CD4-positive, alpha-beta T cell treated with Interleukin-15 for 1 hour (primary cell): ENCODE measurements at regions not wholly inside any gene's neighbourhood (a gene's known extent, or its start where the extent isn't known, plus 50 kb on each side); places are given as distances from the start of the nearest gene placed in this dataset.
"Not testable (repeated sequence)": the region's sequence is repeated elsewhere in the genome, so short reads cannot be mapped to it uniquely, and the experiment has no call there.

Experiments
- DNase-seq: peaks from one replicate; pipeline ENCODE4 v3.0.0-alpha.2; 2020

DNA sequence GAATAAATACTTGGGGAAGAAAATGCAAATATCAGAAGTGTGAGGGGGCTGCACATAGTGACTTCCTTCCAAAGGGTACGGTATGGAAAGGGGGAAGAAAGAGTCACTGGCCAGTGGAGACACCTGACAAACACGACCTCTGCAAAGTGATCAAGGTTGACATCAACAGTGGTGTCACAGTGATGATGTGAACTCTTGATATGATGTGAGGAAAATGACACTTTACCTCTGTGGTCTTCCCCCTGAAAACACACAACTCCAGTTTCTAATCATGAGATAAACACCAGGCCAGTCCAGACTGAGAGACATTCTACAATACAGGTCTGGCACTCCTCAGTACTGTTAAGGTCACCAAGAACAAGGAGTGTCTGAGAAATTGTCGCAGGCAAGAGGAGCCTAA, 169.7 kb downstream of the BUB3 start:
- no peak for DNase-seq

DNA sequence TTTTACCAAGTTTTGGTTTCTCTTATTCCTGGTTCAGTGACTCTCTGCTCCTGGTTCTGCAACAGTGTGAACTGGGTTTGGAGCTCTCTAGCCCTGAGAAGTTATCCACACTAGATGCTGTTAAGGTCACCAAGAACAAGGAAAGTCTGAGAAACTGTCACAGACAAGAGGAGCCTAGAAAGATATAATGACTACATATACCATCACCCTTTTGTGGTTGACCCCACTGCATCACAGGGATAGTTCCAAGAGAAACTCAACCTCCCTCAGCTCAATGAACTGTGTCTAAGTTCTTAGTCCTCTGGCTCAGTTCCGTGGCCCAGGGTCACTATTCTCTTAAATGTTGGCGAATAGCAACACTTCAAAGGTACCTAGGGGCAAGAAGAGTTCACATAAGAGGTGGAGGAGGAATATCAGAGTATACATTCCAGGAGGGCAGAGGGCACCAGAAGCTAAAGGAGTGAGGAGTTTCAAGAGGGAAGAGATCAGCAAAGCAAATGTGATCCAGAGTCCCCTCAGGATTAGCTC, 171.5 kb downstream of the BUB3 start:
- DNase-seq = no peak

DNA sequence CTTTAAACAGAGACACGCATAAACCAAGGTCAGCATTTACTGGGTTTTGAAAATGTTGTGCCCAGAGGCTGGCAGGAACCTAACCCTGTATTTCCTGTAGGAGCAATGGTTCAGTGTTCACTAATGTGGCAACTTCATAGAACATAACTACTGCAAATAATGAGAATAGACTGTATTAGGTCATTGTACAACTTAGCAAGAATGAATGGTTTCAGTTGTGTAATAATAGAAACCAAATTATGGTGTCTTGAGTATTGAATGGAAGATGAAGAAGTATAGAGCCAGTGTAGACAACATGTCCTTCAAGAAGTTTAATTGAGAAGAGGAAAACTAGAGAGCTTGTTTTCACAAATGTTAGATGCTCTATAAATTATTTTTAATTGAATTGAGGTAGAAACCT, 172.5 kb downstream of the BUB3 start:
- DNase-seq = no peak

DNA sequence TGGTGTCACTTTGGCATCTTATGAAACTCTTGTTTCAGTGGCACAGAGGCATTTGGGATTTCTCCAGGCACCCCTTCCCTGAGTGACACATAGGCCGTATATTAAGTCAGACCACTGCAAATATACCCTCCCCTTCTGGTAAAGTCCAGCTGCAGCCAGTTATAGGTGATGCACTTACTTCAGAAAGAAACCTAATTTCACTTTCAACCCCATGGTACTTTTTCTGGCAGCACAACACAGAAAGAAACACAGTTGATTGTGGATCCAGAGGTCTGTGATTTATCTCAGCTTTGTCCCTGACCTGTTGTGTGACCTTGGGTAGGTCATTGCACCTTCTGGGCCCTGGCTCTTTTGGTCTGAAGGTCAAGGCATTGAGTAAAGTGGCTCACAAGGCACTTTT, 173.2 kb downstream of the BUB3 start:
- no peak for DNase-seq

DNA sequence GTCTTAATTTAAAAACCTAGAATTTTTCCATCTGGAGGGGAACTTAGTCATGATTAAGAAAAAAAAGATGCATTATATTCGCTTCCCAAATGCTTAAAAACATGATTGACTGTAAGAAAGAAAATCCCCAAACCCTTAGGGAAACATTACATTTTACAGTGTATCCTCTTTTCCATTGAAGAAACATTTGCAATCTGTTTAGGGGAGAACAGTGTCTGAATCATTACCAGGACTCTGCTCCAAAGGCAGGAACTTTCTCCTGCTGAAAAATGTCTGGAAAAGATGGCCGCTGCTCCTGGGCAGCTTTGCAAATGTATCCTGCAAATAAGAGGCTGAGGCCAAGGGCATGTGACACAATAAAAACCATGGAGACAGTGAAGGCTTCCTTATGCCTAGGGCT, 173.7 kb downstream of the BUB3 start:
- DNase-seq = no peak

DNA sequence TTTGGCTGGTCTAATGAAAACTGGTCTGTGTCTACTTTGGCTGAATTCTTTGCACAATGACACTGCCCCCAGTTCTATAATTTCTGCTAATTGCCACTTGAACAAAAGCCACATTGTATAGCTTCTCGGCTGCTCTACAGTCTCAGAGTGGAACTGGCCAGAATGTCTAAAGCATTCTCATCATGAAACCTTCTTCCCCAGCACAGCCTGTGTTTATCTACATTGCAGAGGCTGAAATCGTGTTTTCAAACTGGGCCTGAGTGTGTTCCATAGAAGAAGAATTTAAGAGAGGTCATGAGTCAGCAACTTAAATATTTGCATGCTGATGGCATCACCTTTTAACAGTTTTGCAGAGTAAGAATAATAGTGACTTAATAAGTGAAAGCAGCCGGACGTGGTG, 177.2 kb downstream of the BUB3 start:
- DNase-seq = no peak

DNA sequence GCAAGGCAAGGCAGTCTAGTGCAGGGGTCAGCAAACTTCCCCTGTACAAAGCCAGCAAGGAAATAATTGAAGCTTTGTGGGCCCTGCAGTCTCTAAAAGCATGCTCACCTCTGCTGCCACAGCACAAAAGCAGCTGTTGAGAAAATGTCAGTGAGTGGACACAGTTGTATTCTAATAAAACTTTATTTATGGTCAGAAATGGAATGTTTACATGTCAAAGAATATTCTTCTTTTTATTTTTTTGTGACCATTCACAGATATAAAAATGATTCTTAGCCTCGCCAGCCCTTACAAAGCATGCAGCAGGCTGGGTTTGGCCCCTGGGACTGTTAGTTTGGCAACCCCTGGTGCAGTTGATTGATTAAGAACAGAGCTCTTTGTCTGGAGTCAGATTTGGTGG, 192.4 kb downstream of the BUB3 start:
- DNase-seq = no peak

DNA sequence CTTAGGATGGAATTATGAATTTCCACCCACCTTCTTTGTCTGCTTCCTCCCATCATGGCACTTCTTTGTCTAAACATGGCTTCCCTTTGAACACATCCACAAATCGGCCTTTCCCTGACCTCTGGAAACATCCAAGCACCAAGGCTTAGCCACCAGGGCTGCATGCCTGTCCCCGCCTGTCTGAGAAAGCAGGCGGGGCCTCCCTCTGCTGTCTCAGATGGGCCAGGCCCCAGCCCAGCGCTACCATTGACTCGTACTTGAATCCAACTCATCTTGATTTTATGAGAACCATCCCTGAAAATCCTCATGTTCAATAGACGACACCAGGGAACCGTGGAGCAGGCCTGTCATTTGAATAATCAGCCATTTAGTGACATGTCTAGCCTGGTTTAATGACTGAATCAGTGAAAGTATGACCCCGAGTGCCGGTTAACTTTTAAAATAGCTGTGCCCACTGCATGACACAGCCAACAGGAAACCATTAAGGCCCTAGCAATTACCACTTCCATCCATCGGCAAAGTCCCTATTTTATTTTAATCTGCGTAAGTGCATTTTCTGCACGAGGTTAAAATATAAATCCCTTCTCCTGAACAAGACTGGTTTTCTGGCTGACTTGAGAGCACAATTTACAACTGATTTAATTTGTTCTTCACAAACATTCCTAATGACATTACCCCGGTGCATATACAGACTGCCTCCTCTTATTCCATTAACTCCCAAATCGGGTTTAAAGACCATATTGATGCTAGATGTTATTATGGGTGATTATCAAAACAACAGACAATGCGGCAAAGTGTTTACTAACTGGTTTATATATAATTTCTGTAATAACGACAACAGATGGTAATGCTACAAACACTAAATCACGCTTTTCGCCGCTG, 194.7 kb downstream of the BUB3 start:
- no peak for DNase-seq

DNA sequence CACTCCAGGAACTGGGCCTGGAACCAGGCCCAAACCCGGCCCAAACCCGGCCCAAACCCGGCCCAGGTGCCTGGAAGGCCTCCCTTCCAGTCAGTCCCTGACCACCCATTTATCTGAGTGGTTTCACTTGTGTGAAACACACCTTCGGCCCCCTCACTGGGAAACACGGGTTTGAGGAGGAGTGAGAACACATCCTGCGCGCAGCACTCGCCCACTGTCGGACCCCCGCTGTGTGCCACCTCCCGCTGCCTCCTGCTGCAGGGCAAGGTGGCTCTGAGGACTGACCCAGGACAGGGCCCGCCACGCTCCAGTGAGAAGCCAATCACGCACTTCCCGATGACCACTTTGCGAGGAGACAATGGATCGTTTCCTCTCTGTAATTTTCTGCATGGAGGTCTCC, 197.5 kb downstream of the BUB3 start:
- DNase-seq = no peak

DNA sequence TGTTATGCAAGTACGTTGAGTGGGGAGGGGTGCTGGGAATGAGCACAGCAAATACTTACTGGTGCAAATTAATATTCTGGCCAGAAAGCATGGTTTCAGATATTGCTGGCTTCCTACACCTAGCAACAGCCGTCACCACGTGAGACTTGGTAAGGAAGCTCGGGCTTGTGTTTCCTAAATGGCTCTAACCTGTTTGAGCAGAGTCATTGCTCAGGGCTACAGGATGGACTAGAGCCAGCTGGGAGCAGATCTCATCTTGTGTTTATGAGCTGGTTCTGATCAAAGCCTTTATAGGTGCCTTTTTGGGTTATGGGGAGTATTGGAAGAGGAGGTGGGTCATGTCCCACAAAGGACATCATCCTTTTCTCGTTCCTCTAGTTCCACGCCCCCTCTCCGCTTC, 200.3 kb downstream of the BUB3 start:
- no peak for DNase-seq

DNA sequence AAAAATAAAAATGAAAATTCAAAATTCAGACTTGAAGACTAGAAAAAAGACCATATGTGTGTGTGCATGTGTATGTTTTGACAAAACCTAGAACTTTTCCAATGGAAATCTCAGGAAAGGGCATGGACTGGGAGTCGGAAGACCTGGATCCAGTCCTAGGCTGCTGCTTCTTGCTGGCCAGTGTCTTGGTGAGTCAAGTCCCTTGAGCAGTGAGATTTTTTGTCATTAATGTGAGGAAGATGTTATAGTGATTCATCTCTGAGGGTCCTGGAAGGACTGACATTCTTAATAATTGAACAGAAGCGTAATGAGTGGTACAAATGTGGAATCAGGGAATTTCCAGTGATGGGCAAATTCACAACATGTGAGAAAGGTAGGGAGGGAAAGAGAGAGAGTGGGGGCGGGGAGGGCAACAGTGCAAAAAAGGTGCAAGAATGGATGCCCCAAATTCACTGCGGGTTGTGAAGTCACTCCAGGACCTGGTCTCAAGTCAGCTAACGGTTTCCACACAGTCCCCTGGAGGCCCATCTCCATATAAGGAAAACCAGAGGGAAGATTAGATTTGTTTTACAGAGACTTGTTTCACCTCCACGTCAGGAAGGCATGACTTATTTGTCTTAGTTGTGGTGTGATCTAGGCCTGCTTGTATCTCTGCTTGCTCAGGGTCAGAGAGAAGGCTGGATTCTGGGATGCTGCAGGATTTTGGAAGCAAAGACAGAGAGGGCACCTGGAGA, 201.7 kb downstream of the BUB3 start:
- no peak for DNase-seq

DNA sequence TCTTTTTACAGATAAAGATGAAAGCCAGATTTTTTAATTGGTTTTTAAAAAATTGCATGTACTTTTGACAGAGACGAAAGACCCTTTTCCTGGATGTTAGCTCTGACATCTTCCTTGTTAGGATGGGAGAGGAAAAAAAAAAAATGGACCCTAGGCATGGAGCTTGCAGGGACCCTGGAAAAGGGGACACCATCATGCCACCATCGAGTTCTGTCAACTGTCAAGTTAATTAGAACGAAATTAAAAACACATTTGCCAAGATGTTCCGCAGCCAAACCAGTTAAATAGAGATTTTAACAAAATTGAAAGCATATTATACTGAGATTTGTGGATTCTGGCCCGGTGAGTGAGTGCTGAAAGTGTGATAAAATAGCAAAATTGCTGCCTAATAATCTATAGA, 202.6 kb downstream of the BUB3 start:
- DNase-seq = no peak

DNA sequence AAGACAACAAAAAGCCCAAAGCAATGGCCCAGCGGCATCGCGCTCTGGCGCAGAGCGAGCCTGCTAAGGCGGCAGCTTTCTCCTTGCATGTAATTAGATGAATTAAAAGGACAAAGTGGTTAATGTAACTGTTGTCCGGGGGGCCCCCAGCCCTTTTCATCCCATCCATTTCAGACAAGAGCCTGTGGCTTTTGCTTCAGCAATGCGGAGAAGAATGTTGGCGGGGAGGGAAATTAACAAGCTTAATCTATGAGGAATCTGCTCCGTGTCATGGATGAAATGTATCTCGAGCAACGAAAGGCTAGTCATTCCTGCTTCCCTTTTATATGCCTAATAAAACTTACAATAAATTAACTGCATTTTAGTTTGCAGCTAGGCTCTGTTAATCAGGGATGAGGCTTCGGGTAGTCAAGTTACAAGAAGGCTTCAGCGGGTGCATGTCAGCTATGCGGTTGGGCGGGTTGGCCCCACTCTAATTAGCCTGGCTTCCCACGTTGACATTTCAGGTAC, 203.3 kb downstream of the BUB3 start:
- DNase-seq = no peak

DNA sequence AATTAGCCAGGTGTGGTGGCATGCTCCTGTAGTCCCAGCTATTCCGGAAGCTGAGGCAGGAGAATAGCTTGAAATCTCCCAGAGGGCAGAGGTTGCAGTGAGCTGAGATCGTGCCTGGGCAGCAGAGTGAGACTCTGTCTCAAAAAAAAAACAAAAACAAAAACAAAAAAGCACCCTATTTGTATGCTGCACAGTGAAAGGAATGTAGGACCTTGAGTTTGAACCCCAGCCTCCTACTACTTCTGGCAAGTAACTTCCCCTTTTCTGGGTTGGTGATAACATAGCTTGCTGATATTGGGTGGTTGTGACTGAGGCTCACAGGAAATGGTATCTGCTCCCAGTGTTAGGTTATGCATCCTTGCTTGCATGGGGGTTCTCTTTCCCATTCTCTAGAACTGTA, 205.3 kb downstream of the BUB3 start:
- DNase-seq = no peak

DNA sequence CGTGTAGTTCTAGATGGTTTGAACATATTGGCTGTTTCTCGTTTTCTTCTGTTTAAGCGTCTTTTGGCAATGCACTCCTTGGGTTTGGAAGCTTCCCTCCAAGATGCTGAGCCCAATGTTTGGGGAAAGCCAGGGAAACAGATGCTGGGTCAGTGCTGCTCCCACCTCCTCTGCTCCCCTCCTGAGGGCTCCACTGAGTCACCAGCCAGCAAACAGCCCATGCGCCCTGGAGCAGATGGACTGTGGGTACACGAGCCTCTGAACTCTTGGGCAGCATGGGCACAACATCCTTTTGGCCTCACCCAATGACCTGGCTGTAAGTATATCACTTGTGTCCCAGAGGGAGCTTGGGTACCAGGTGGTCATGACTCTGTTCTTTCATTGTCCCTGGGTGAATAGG, 207.6 kb downstream of the BUB3 start:
- no peak for DNase-seq

DNA sequence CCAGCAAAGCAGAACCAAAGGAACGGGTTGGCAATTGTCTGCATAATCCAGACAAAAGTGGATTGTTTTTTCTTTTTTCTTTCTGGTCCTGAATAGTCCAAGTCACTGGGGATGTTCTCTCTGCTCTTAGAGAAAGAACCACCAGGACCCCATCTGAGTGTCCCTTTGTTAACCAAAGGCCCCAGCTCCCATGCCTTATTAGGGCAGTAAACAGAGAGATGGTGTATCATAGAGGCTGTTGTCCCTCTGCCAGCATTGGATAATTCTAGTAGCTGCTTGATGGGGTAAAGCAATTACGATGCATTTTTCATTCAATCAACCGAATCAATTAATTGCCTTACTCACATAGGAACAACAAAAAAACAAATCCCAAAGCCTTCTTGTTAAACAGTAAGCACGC, 213.0 kb downstream of the BUB3 start:
- DNase-seq = no peak

DNA sequence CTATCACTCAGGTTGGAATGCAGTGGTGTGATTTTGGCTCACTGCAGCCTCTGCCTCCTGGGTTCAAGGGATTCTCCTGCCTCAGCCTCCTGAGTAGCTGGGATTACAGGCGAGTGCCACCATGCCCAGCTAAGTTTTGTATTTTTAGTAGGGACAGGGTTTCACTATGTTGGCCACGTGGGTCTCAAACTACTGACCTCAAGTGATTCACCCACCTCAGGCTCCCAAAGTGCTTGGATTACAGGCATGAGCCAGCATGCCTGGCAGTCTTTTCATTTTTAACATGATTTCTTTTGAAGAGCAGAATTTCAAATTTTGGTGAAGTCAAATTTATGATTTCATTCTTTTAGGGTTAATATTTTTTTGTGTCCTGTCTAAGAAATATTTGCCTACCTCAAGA, 217.4 kb downstream of the BUB3 start:
- DNase-seq = not testable (repeated sequence)

DNA sequence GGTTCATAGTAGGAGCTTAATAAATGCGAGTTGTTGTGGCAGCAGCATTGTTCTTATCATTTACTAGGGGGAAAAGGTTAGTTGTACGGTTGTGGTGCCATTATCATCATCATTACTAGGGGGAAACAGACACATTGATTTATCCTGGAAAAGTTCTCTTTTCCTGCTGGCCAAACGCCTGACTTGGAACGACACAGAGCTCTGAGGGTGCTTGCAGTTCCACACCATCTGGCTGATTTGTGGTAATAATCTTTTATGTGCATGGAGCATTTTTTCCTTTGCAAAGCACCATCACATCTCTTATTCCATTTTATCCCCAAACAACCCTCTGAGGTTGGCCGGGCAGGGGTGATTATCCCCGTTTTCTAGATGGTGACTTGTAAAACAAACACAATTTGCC, 219.4 kb downstream of the BUB3 start:
- DNase-seq = no peak

DNA sequence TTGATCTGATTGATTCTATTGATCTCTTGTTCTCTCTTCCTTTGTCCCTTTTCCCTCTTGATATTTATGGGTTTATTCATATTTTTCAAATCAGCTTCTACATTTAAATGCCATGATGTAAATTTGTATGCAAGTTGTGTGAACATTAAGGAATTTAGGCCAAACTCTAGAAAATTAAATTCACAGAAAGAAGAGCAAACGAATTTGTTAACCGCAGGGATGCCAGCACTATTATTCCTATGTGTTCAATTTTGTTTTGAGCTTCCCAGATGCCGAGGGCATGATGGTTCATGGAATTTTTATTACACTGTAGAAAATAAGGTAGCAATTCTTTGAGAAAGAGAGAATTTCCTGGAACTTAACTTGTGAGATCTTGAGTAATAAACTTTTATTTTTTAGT, 220.9 kb downstream of the BUB3 start:
- DNase-seq = no peak

DNA sequence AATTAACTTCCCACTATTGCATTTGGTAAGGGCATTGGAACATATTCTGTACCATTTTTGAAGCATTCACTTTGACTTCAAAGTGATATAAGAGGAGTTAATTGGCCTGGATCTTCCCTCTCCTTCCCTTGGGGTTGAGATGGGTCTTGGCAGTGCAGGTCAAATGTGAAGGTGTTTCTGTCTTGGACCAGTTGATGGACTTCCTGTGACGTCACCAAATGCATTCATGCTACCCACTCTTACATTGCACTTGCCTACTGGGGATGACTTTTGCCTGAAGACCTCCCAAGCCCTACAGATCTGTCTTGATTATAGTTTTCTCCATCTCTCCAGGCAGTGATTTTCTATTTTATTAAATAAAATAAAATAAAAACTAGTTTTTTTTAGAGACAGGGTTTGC, 221.5 kb downstream of the BUB3 start:
- no peak for DNase-seq

DNA sequence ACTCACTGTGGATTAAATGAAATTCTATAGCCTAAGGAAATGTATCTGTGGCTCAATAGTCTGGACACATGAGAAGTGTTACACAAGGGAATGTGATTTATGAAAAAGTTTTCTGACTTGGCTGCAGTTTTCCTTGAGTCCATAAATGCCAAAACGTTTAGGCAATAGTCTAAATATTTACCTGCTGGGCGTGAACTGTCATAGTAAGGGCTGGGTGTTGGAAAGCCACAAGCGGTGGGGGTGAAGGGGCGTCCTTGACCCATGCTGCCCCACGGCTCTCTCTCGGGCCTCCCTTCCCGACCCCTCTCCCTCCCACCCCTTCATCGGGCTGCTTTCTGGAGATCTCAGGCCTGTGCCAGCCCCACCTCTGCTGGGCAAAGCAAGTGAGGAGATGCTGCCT, 223.7 kb downstream of the BUB3 start:
- no peak for DNase-seq

DNA sequence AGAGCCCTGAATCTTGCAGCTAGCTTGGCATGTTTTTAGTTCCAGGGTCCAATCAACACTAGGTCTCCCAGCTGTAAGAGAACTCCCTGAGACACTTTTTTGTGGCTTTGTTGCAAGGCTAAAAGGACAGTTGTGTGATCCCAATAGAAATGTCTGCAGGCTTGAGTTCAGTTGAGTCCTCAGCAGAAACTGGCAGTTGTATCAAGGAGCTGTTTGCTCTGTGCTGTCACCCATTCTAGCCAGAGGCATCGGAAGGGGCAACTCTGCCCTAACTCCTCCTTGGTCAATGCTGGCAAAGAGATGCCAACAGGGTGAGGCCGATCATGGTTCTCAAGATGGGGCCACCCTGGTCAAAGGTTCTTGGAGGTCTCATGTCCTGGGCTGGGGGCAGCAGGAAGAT, 224.1 kb downstream of the BUB3 start:
- DNase-seq = no peak

DNA sequence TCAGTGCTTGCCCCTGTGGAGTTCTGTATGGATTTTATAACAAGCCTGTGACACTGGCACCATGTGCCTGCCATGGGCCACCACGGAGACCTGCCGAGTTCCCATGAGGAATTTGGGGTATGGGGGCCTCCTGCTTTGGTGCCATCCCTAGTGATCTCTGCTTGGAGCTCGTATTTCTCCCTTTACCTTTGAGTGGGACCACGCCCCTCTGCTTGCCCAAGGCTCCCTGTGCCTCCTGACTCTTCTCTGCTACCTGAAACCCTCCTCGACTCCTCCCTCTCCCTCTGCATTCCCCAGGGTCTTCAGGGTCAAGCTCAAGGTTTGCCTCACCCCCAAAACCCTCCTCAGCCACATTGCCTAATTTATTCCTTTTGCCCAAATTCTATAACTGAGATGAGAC, 225.0 kb downstream of the BUB3 start:
- DNase-seq = no peak

DNA sequence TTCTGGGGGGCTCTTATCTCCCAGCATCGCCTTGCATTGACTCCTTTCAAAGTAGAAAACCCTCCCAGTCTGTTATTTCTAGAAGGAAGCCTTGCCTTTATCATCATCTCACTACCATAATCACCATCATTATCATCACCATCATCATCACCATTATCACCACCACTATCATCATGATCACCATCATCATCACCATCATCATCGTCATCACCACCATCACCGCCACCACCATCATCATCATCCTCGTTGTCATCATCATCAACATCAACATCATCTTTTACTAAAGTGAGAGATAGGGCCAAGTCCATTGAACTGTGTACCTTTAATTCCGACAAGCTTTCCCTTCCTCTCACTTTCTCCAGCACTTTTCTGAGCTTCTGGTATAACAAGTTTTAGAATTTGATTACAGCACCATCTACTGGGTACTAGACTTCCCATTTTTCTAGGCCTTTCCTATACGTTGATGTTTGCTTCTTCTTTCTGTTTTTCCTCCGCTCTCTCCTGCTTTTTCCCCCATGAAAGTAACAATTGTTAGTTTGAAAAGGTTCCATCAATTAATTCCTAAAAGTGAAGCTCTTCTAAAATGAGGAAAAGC, 226.4 kb downstream of the BUB3 start:
- DNase-seq = no peak
